Testis (tissue), 2 donors: ENCODE measurements at regions not wholly inside any gene's neighbourhood (a gene's known extent, or its start where the extent isn't known, plus 50 kb on each side); places are given as distances from the start of the nearest gene placed in this dataset.

Experiments used
- DNase-seq: peaks from one replicate; pipeline ENCODE4 v3.0.0-alpha.2; 2019
- H3K27ac ChIP-seq, 2 donors: fragments of 200-600 bp; sonication (generic); one replicate each; pipeline ENCODE4 v1.5.1; 2019
- H3K27me3 ChIP-seq: fragments of 200-600 bp; sonication (generic); one replicate; pipeline ENCODE4 v1.5.1; 2019
- H3K36me3 ChIP-seq: fragments of 200-600 bp; sonication (generic); one replicate; pipeline ENCODE4 v1.5.1; 2017; ENCODE audit warnings: low read depth; ENCODE audit errors: missing control alignments
- H3K4me1 ChIP-seq: fragments of 200-600 bp; sonication (generic); one replicate; pipeline ENCODE4 v1.5.1; 2019
- H3K4me3 ChIP-seq, 2 donors: fragments of 200-600 bp; sonication (generic); one replicate each; pipeline ENCODE4 v1.5.1; 2017 to 2019
- H3K9me3 ChIP-seq: fragments of 200-600 bp; sonication (generic); one replicate; pipeline ENCODE4 v1.5.1; 2017
- POLR2A ChIP-seq: fragments of 450-650 bp; IDR thresholded peaks from one replicate; pipeline ENCODE4 v1.6.1; 2017; ENCODE audit warnings: antibody characterized with exemption, mild to moderate bottlenecking, moderate library complexity
- WGBS, 2 donors: methylation state at CpG; one replicate each; pipeline ENCODE4 v1.1.5; 2018; 5-methylcytosine and 5-hydroxymethylcytosine counted together
- intact Hi-C: fragments of 100-400 bp; cut with DNase I; formaldehyde crosslinking; loops from one replicate; pipeline ENCODE4 v1.15.1; 2023; ENCODE audit warnings: low total_unique reads
- TF ChIP-seq, protein P1 (sequence below), 3 experiments: fragments of 450-650 bp in 2 of 3; fragments of 200-600 bp in 1 of 3; sonication (generic) in 1 of 3; IDR thresholded peaks; one replicate each; pipeline ENCODE4 v1.5.1; 2016 to 2019; ENCODE audit warnings: antibody characterized with exemption in 3 of 3, mild to moderate bottlenecking in 2 of 3, moderate library complexity in 1 of 3

DNA sequence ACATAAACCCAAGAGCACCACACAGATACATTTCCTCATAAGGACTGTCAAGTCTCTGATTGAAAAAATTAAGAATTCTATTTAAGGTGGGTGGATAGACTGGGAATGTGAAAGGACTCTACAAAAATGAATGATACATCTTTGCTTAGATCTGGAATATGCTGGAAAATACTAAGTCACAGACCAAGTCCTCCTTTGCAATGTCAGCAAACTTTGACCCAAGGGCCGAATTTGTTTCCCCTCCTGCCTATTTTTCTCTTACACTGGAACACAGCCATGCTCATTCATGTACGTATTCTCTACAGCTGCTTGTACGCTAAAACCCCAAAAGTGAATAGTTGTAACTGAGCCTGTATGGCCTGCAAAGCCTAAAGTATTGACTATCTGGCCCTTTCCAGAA, 180.7 kb downstream of the ADSS2 start:
- intact Hi-C loops = loop anchor here (10.0 kb wide), 1 partner anchor 926 kb away; no protein-coding TSS in a partner anchor
- H3K4me3 ChIP-seq = no peak overlapping the region
- no peaks in the 10 kb centered on the region for H3K9me3 ChIP-seq
- H3K36me3 ChIP-seq = no peaks in the 10 kb centered on the region
- H3K27me3 ChIP-seq = no peaks in the 10 kb centered on the region
- no peak for DNase-seq
- H3K4me1 ChIP-seq = peaks cover 5% of the 10 kb centered on the region
- 94 to 95% methylated on average over 3 of the region's 3 CpGs for WGBS, 2 donors
- no peak overlapping the region for H3K27ac ChIP-seq
- TF ChIP-seq, protein P1, sequence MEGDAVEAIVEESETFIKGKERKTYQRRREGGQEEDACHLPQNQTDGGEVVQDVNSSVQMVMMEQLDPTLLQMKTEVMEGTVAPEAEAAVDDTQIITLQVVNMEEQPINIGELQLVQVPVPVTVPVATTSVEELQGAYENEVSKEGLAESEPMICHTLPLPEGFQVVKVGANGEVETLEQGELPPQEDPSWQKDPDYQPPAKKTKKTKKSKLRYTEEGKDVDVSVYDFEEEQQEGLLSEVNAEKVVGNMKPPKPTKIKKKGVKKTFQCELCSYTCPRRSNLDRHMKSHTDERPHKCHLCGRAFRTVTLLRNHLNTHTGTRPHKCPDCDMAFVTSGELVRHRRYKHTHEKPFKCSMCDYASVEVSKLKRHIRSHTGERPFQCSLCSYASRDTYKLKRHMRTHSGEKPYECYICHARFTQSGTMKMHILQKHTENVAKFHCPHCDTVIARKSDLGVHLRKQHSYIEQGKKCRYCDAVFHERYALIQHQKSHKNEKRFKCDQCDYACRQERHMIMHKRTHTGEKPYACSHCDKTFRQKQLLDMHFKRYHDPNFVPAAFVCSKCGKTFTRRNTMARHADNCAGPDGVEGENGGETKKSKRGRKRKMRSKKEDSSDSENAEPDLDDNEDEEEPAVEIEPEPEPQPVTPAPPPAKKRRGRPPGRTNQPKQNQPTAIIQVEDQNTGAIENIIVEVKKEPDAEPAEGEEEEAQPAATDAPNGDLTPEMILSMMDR (IDR thresholded peaks at IDR 0.05) = no peak
- no peak for TF ChIP-seq POLR2A

DNA sequence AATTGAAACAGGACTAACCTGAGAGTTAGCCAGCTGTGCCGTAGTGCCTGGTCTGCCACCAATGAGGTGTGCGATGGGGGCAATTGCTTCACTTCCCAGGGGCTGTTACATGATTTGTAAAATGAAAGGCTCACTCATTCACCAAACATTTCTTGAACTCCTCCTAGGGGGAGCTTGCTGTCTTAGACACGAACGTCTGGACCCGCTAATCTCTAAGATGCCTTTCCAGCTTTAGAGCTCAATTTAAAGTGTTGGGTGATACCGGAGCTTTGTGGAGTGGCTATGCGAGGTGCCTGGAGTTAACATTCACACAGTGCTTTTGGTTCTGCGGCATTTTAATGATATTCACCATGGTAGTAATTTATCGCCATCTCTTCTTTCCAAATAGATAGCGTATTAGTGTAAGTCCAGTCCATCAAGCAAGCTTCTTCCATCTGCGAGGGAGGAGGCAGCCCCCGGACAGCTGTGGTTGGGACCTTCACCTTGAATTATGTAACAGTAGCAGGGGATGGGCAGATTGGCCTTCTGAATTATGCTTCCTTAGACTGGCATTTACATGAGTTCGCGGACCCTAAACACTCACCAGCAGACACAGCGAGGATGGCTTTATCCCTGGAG, 179.9 kb downstream of the ADSS2 start:
- intact Hi-C loops = loop anchor here (10.0 kb wide), 1 partner anchor 927 kb away; no protein-coding TSS in a partner anchor
- no peaks in the 10 kb centered on the region for H3K9me3 ChIP-seq
- H3K27ac ChIP-seq = no peak overlapping the region
- H3K27me3 ChIP-seq = no peaks in the 10 kb centered on the region
- peaks cover 5% of the 10 kb centered on the region for H3K4me1 ChIP-seq
- DNase-seq = no peak
- H3K36me3 ChIP-seq = no peaks in the 10 kb centered on the region
- no peak overlapping the region for H3K4me3 ChIP-seq
- WGBS, 2 donors = 82 to 89% methylated on average over 15 of the region's 15 CpGs
- TF ChIP-seq POLR2A = no peak
- TF ChIP-seq, protein P1 (IDR thresholded peaks at IDR 0.05) = no peak

DNA sequence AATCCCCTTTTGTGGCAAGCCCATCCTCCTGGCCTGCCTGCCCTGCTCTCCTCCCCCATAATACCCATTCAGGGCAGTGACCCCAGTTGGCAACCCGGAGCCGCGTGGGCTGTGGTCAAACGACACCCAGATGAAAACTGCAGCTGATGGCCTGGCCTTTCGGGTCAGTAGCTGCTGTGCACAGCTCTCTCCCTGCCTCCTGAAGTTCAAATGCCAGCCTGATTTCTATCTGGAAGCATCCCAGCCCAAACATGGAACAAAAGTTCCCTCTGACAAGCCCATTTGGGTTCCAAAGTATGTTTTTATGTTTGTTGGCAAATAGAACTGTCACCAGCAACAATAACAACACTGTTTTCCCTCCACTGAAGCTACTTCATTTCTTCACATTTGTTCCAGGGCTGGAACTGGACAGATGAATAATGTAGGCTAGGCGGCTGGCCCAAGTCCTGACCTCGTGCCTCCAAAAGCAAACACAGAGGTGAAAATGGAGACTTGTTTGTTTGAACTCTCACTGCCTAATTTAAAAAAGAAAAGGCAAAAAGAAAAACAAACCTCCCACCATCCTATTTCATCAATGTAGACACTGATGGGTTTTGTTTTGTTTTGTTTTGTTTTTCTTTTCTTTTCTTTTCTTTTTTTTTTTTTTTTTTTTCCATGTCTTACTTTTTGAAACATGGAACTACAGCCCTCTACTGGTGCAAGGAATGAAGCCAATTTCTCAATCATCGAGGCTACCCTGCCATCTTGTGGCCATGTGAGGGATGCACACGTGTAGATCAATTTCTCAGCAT, 179.0 kb downstream of the ADSS2 start:
- intact Hi-C loops = loop anchor here (10.0 kb wide), 1 partner anchor 928 kb away; no protein-coding TSS in a partner anchor
- Histone ChIP-seq H3K4me1 (peaks cover 5% of the 10 kb centered on the region), H3K36me3 (no peaks in the 10 kb centered on the region), H3K27me3 (no peaks in the 10 kb centered on the region), H3K27ac (peak overlapping the region in 1 of 2 donors; percentile 19), H3K4me3 (no peak overlapping the region), H3K9me3 (no peaks in the 10 kb centered on the region)
- 42 to 54% methylated on average over 9 of the region's 9 CpGs for WGBS, 2 donors
- peak; percentile 80 for DNase-seq
- TF ChIP-seq, protein P1 (IDR thresholded peaks at IDR 0.05) = peak; percentile 87 to 99 (median 95)
- no peak for TF ChIP-seq POLR2A

DNA sequence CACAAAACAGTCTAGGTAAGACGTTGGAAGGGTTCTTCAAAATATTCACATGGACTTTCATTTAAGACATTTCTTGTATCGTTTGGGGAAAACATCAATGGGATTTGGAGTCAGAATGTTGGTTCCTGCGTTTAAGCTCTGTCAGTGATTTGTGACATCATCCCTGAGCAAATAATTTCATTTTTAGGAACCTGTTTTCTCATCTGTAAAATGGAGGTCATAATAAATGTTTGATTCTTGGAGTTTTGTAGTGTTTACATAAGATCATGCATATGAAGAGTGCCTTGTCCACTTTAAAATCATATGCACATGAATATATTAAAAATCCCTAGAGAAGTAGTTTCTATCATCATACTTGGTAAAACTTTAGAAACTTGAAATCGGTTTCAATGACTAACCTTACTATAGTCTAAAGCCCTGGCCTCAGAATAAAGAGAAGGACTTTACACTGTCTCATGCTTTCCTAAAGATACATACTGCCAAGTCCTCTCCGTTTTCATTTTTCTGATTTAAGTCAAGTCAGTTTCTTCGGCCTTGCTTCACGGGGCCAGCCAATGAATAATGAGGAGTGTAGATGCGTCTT, 178.4 kb downstream of the ADSS2 start:
- Histone ChIP-seq H3K27ac (peak overlapping the region in 1 of 2 donors; percentile 37), H3K36me3 (no peaks in the 10 kb centered on the region), H3K9me3 (no peaks in the 10 kb centered on the region), H3K27me3 (no peaks in the 10 kb centered on the region), H3K4me3 (no peak overlapping the region), H3K4me1 (peaks cover 5% of the 10 kb centered on the region)
- intact Hi-C loops = loop anchor here (10.0 kb wide), 1 partner anchor 929 kb away; no protein-coding TSS in a partner anchor
- TF ChIP-seq POLR2A = no peak
- TF ChIP-seq, protein P1 (IDR thresholded peaks at IDR 0.05) = no peak
- 35 to 37% methylated on average over 8 of the region's 8 CpGs for WGBS, 2 donors
- no peak for DNase-seq
